ACHN (cell line): ENCODE measurements at regions not wholly inside any gene's neighbourhood (a gene's known extent, or its start where the extent isn't known, plus 50 kb on each side); places are given as distances from the start of the nearest gene placed in this dataset.
"Not testable (repeated sequence)": the region's sequence is repeated elsewhere in the genome, so short reads cannot be mapped to it uniquely, and the experiment has no call there.

Experiments
- DNase-seq: peaks from one replicate; pipeline ENCODE4 v3.0.0-alpha.2; 2015
- in situ Hi-C: cut with HindIII; loops from 2 replicates; pipeline ENCODE4 v1.10.0; 2017; ENCODE audit warnings: low sequenced_read_pairs, low pct_ligation_motif_present, low pct_unique_long_range_greater_than_20kb

- DNase-seq, result no peak
- in situ Hi-C loops, result no loop called here
Observed at GRCh38 chr18:49698525-49699025, 114.8 kb downstream of the ACAA2 start.

- no peak for DNase-seq
- in situ Hi-C loops, result no loop called here
Observed at GRCh38 chr18:49697757-49698524, 115.4 kb downstream of the ACAA2 start.

- in situ Hi-C loops, result no loop called here
- DNase-seq, result no peak
Observed at GRCh38 chr18:49697049-49697448, 116.3 kb downstream of the ACAA2 start.

DNA sequence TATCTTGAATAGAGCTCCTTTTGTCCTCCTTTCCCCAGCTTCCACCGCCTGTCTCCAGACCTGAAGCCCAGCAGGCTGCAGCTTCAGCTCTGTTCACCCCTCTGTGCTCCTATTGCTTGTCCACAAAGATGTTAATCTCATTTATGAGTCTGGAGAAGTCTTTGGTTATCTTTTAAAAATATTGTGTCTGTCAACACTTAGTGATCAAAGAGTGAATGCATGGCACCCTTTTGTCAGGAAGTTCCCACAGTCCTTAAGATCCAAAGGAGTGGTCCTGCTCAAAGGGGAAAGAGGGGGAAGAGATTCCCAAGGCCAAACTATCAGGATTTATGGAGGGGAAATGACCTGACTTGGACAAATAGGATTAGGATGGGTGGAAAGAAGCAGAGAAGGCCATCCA, 118.9 kb downstream of the ACAA2 start:
- in situ Hi-C loops, result no loop called here
- no peak for DNase-seq

DNA sequence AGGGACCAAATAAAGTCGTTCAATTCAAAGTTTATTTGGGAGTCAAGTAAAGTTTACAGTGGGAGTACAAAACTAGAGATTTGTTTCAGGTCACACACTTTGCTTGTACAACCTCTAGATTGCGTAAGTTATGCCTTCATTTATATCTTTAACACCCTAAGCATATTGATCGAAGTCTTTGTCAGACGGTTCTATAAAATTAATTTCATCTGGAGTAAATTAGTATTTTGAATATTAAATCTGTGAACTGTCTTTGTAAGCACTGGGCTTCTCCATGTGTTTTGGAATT, 119.7 kb downstream of the ACAA2 start:
- no peak for DNase-seq
- in situ Hi-C loops, result no loop called here

- in situ Hi-C loops, result no loop called here
- no peak for DNase-seq
Observed at GRCh38 chr18:49692906-49693716, 120.2 kb downstream of the ACAA2 start.

GRCh38 chr18:49691177-49691608, 122.1 kb downstream of the ACAA2 start:
- in situ Hi-C loops, result no loop called here
- peak; percentile 68 for DNase-seq

DNA sequence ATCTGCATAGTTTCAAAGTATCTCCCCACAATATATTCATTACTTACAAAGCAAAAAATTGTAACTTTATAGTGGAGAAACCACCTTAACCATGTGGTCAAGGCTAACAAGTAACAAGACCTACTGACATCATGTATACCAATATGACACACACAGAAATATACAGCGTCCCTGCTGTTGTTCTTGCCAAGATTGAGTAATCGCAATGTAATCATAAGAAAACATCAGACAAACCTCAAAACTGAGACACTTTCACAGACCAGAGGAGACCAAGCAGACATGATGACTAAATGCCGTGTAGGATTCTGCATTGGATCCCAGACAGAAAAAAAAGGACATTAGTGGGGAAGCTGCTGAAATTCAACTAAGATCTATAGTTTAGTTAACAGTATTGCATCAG, 123.0 kb downstream of the ACAA2 start:
- peak; percentile 61 for DNase-seq
- in situ Hi-C loops, result no loop called here

DNA sequence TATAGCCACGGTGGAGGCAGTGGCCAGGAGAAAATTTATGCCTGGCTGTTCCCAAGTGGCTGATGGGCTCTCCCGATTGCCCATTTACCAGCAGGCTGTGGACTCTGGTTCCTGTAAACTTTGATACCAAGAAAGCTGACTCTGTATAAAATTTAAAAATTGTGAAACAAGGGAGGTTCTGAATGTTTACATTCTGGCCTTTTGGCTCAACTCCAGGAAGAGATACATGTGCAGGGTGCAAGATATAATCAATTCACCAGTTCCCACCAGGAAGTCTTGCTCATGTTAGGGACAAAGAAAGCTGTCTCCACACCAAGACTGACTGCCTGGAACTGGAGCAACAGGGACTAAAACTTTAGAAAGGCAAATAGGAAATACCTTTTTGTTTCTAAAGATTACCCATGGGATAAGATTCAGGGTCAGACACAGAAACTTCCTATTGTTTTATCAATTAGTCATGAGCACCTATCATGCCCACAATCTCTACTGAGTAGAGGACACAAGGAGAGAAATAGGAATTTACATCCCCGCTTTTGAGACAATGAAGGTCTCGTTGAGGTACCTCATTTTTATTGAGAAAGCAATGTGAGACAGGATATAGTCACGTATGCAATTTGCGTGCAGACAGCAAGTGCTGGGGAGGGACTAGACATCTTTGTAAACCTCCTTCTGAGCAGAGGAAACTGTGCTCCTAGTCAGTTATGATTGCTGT, 123.5 kb downstream of the LIPG start:
- in situ Hi-C loops, result no loop called here
- DNase-seq, result no peak

- DNase-seq, in situ Hi-C loops: not testable (repeated sequence)
Observed at GRCh38 chr18:49682803-49683190, 120.9 kb downstream of the LIPG start.

- in situ Hi-C loops, result no loop called here
- no peak for DNase-seq
Observed at GRCh38 chr18:49682173-49682802, 120.4 kb downstream of the LIPG start.

DNA sequence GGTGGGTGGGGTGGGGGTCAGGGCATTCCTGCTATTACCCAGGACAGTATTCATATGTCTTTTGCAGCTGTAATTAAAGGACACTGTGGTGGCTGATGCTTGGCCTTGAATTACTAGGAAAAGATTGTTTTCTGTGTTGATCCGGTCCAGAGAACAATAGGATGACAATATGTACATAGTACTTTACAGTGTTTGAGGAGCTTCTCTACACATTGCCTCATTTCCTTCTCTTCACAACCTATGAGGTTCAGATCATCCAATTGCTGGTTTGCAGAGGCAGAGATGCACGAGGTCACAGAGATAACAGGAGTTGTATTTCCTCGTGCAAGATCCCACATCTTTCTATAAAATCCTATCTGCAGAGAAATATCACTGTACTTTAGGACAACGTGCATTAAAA, 119.5 kb downstream of the LIPG start:
- no peak for DNase-seq
- in situ Hi-C loops, result no loop called here

DNA sequence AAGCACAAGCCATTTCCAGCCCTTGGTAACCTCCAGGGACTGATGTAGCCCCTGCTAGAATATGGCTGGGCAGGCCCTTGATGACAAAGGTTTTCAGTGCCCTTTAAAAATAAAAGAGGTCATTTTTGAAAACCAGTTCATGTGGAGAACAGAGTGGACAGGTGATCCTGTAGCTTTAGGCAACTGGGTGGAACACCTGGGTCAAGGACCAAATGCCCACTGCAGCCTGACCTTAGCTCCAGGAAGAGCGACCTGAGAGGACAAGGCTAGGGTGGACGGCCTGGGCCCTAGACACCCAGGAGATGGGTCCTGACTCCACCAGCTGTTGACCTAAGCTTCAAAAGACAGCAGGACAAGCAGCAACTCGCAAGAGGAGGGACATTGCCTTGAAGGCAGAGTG, 116.6 kb downstream of the LIPG start:
- DNase-seq, result no peak
- in situ Hi-C loops, result no loop called here

GRCh38 chr18:49677762-49678413, 116.0 kb downstream of the LIPG start:
- in situ Hi-C loops, result no loop called here
- no peak for DNase-seq

DNA sequence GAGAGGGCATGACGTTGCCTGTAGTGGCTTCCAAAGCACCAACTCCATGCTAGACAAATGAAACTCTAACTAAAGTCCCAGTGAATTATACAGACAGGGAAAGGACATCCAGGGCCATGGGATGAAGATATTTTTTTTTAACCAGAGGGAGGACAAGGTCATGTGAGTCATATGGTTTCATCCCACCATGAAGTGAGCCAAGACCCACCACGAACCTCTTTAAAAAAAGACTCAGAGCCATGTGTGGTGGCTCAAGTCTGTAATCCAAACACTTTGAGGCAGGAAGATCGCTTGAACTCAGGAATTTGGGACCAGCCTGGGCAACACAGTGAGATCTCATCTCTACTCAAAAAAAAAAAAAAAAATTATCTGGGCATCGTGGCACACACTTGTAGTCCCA, 115.2 kb downstream of the LIPG start:
- no peak for DNase-seq
- in situ Hi-C loops, result no loop called here

DNA sequence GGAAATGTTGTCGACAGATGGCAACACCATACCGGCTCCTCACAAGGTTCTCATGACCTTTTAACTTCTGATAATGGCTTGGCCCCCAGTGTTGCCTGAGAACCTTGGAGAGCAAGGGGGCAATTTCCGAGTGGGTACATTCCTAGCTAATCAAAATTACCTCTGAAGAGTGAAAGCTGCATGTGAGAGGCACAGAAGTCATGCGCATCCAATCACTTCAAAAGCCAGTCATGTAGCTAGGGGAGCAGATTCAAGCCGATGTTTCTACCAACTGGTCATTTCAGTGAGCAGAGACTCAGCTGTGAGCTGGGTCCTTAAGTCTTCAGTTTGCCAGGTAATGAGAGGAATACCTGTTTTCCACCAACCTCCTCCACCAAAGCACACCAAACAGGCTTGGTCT, 111.4 kb downstream of the LIPG start:
- DNase-seq, result no peak
- in situ Hi-C loops, result no loop called here

- in situ Hi-C loops, result no loop called here
Observed at GRCh38 chr18:49672853-49673252, 111.0 kb downstream of the LIPG start.

DNA sequence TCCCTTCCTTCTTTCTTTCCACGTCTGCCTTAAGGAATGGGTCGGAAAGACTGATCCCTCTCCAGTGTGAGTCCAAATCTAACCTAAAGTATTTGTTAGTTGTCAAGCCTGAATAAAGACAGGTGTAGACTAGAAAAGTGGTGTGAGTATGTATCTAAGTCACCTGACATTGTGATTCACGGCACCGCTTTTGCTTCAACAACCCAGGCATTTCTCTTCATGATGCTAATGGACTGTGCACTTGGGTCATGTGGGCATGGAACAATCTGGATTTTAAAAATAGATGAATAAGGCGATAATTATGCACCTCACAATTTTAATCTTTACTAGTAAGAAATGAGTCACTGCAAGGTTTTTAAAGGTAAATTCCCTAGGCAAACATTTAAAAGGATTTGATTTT, 107.5 kb downstream of the LIPG start:
- in situ Hi-C loops, result no loop called here
- DNase-seq, result no peak

More at GRCh38 chr18:49672853-49673252, 111.0 kb downstream of the LIPG start:
- no peak for DNase-seq
